Liver (tissue), 8 donors: ENCODE measurements at regions not wholly inside any gene's neighbourhood (a gene's known extent, or its start where the extent isn't known, plus 50 kb on each side); places are given as distances from the start of the nearest gene placed in this dataset.

Source experiments
- DNase-seq: peaks from one replicate; pipeline ENCODE4 v3.0.0-alpha.2; 2017; ENCODE audit warnings: low spot score
- H3K27ac ChIP-seq, 2 donors: one replicate each; pipeline ENCODE4 v1.7.0; 2013; ENCODE audit warnings: inconsistent platforms in 2 of 2, low read length in 2 of 2, control low read depth in 1 of 2, low read depth in 1 of 2, mild to moderate bottlenecking in 1 of 2
- H3K27me3 ChIP-seq, 4 donors: one replicate each; pipeline versions ENCODE4 v1.6.1 to v1.7.0; 2013; ENCODE audit warnings: low read length in 3 of 4, inconsistent platforms in 1 of 4, mild to moderate bottlenecking in 1 of 4, moderate library complexity in 1 of 4; ENCODE audit not compliant: control insufficient read depth in 4 of 4, insufficient read depth in 4 of 4
- H3K36me3 ChIP-seq, 4 donors: one replicate each; pipeline versions ENCODE4 v1.6.1 to v1.7.0; 2013; ENCODE audit warnings: low read length in 3 of 4, mild to moderate bottlenecking in 3 of 4, low read depth in 1 of 4, moderate library complexity in 1 of 4; ENCODE audit not compliant: control insufficient read depth in 4 of 4, insufficient read depth in 3 of 4
- H3K4me1 ChIP-seq, 4 donors: one replicate each; pipeline versions ENCODE4 v1.6.1 to v1.7.0; 2013; ENCODE audit warnings: low read length in 3 of 4, mild to moderate bottlenecking in 3 of 4, moderate library complexity in 1 of 4; ENCODE audit not compliant: control insufficient read depth in 4 of 4, insufficient read depth in 4 of 4
- H3K4me3 ChIP-seq, 3 donors: one replicate each; pipeline versions ENCODE4 v1.6.1 to v1.7.0; 2013; ENCODE audit warnings: low read length in 3 of 3, control low read depth in 1 of 3, low read depth in 1 of 3, mild to moderate bottlenecking in 1 of 3
- H3K9ac ChIP-seq, 2 donors: one replicate each; pipeline ENCODE4 v1.7.0; 2013; ENCODE audit warnings: low read length in 2 of 2, mild to moderate bottlenecking in 2 of 2, moderate library complexity in 2 of 2, control low read depth in 1 of 2, low read depth in 1 of 2
- H3K9me3 ChIP-seq, 4 donors: one replicate each; pipeline versions ENCODE4 v1.6.1 to v1.7.0; 2013; ENCODE audit warnings: low read length in 3 of 4; ENCODE audit not compliant: control insufficient read depth in 4 of 4
- EGR1 ChIP-seq, 2 donors: IDR thresholded peaks; 2 replicates each; pipeline ENCODE4 v1.6.1; 2016 to 2018; ENCODE audit warnings: antibody characterized with exemption in 2 of 2, low read depth in 2 of 2
- FOXA1 ChIP-seq: IDR thresholded peaks from 2 replicates; pipeline ENCODE4 v1.6.1; 2016; ENCODE audit warnings: antibody characterized with exemption
- FOXA2 ChIP-seq: IDR thresholded peaks from 2 replicates; pipeline ENCODE4 v1.6.1; 2016; ENCODE audit warnings: antibody characterized with exemption
- GABPA ChIP-seq, 2 donors: IDR thresholded peaks in 1 of 2; conservative IDR thresholded peaks in 1 of 2; 2 replicates each; pipeline ENCODE4 v1.6.1; 2016; ENCODE audit warnings: antibody characterized with exemption in 2 of 2, mild to moderate bottlenecking in 1 of 2, moderate library complexity in 1 of 2
- HNF4A ChIP-seq, 2 donors: conservative IDR thresholded peaks; 2 replicates each; pipeline ENCODE4 v1.6.1; 2016; ENCODE audit warnings: antibody characterized with exemption in 2 of 2, mild to moderate bottlenecking in 2 of 2
- JUND ChIP-seq, 2 donors: IDR thresholded peaks; 2 replicates each; pipeline ENCODE4 v1.6.1; 2016; ENCODE audit warnings: antibody characterized with exemption in 2 of 2
- NR2F2 ChIP-seq: IDR thresholded peaks from 2 replicates; pipeline ENCODE4 v1.6.1; 2016; ENCODE audit warnings: antibody characterized with exemption
- RAD21 ChIP-seq, 2 donors: IDR thresholded peaks; 2 replicates each; pipeline ENCODE4 v1.6.1; 2016; ENCODE audit warnings: antibody characterized with exemption in 2 of 2, mild to moderate bottlenecking in 2 of 2
- RXRA ChIP-seq, 2 donors: IDR thresholded peaks; 2 replicates each; pipeline ENCODE4 v1.6.1; 2017 to 2018; ENCODE audit warnings: antibody characterized with exemption in 2 of 2, mild to moderate bottlenecking in 1 of 2
- SP1 ChIP-seq: IDR thresholded peaks from 2 replicates; pipeline ENCODE4 v1.6.1; 2018; ENCODE audit warnings: antibody characterized with exemption, mild to moderate bottlenecking
- TAF1 ChIP-seq: conservative IDR thresholded peaks from 2 replicates; pipeline ENCODE4 v1.6.1; 2016; ENCODE audit warnings: antibody characterized with exemption, mild to moderate bottlenecking
- YY1 ChIP-seq: IDR thresholded peaks from 2 replicates; pipeline ENCODE4 v1.6.1; 2016; ENCODE audit warnings: antibody characterized with exemption, mild to moderate bottlenecking
- WGBS: extraction: QIAGEN DNeasy Blood & Tissue Kit; methylation state at CpG from one replicate; pipeline ENCODE4 v1.1.7; 2013; 5-methylcytosine and 5-hydroxymethylcytosine counted together
- TF ChIP-seq, protein P1 (sequence below): IDR thresholded peaks from 2 replicates; pipeline ENCODE4 v1.6.1; 2016; ENCODE audit warnings: antibody characterized with exemption
- TF ChIP-seq, protein P2 (sequence below): IDR thresholded peaks from 2 replicates; pipeline ENCODE4 v1.6.1; 2016; ENCODE audit warnings: antibody characterized with exemption
- TF ChIP-seq, protein P3 (sequence below): IDR thresholded peaks from 2 replicates; pipeline ENCODE4 v1.6.1; 2016; ENCODE audit warnings: antibody characterized with exemption
- TF ChIP-seq, protein P4 (sequence below): fragments of 150-350 bp; IDR thresholded peaks from 2 replicates; pipeline ENCODE4 v1.5.1; 2017; ENCODE audit warnings: improper control_type of control experiment, low read depth, low read length; ENCODE audit not compliant: missing input control
- donor health status: healthy.
- donor health status: healthy.
- donor health status: healthy.
- donor health status: healthy.
- donor health status: healthy.

DNA sequence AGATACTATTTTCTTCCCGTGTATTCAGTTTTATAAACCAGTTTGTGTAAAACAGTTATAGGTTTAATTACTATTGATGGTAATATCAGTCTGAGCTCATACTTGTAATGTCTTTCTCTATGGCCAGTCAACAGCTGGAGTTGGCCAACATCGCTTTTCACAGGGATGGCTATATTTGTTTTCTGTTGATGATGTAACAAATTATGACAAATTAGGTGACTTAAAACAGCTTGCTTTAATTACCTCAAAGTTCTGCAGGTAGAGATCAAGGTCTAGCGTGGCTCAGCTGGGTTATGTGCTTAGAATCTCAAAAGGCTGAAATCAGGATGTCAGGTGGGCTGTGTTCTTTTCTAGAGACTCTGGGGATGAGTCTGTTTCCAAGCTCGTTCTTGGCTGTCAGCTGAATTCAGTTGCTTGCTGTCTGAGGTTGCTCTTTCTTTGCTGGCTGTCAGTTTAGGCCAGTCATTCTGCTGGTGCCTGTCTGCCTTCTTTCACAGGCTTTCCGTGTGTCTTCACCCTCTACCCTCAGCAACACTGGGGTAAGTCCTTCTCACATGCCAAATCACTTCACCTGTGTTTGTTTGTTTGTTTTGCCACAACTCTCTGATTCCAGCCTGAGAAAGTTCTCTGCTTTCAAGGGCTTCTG is 370.2 kb upstream of the E2F7 start:
- Histone ChIP-seq H3K9me3 (no peaks in the 10 kb centered on the region), H3K36me3 (no peaks in the 10 kb centered on the region), H3K27ac (no peak overlapping the region), H3K9ac (no peak overlapping the region), H3K4me3 (no peak overlapping the region), H3K4me1 (no peaks in the 10 kb centered on the region), H3K27me3 (no peaks in the 10 kb centered on the region)
- no peak for TF ChIP-seq RAD21 (IDR thresholded peaks at IDR 0.05)
- TF ChIP-seq GABPA (IDR thresholded peaks at IDR 0.05 in 1 of 2, conservative IDR thresholded peaks at IDR 0.05 in 1 of 2): no peak
- no peak for TF ChIP-seq TAF1
- no peak for TF ChIP-seq YY1
- TF ChIP-seq, protein P1, sequence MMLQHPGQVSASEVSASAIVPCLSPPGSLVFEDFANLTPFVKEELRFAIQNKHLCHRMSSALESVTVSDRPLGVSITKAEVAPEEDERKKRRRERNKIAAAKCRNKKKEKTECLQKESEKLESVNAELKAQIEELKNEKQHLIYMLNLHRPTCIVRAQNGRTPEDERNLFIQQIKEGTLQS: no peak
- TF ChIP-seq EGR1 (IDR thresholded peaks at IDR 0.05; ENCODE audit: low read depth in 2 of 2): no peak
- no peak for TF ChIP-seq SP1
- no peak for TF ChIP-seq HNF4A (conservative IDR thresholded peaks at IDR 0.05)
- no peak for DNase-seq
- 55% methylated on average over 5 of the region's 5 CpGs for WGBS

DNA sequence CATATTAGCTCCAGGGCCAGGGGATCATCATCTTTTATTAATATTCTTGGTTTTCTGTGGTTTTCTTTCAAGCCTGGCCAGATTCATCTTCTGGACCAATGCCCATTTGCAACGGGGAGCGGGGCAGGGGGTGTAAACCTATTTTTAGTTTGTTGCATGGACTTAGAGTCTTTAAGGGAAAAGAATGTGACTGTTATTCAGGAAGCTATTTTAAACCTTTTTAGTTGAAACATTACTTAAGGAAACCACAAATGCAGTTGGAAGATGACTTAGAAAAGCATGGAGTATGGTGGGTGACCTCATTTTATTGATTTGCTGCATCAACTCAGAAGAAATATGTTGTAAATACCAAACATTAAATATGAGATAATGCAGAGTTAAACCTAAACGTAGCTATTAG is 368.4 kb upstream of the E2F7 start:
- no peaks in the 10 kb centered on the region for H3K4me1 ChIP-seq
- no peaks in the 10 kb centered on the region for H3K36me3 ChIP-seq
- H3K27ac ChIP-seq: no peak overlapping the region
- H3K4me3 ChIP-seq: no peak overlapping the region
- no peak for DNase-seq
- H3K9ac ChIP-seq: no peak overlapping the region
- no peaks in the 10 kb centered on the region for H3K9me3 ChIP-seq
- no peak for TF ChIP-seq RAD21 (IDR thresholded peaks at IDR 0.05)
- no peak for TF ChIP-seq RXRA (IDR thresholded peaks at IDR 0.05)
- TF ChIP-seq, protein P2, sequence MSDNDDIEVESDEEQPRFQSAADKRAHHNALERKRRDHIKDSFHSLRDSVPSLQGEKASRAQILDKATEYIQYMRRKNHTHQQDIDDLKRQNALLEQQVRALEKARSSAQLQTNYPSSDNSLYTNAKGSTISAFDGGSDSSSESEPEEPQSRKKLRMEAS: no peak
- no peak for TF ChIP-seq FOXA1
- TF ChIP-seq, protein P1: no peak
- TF ChIP-seq, protein P3, sequence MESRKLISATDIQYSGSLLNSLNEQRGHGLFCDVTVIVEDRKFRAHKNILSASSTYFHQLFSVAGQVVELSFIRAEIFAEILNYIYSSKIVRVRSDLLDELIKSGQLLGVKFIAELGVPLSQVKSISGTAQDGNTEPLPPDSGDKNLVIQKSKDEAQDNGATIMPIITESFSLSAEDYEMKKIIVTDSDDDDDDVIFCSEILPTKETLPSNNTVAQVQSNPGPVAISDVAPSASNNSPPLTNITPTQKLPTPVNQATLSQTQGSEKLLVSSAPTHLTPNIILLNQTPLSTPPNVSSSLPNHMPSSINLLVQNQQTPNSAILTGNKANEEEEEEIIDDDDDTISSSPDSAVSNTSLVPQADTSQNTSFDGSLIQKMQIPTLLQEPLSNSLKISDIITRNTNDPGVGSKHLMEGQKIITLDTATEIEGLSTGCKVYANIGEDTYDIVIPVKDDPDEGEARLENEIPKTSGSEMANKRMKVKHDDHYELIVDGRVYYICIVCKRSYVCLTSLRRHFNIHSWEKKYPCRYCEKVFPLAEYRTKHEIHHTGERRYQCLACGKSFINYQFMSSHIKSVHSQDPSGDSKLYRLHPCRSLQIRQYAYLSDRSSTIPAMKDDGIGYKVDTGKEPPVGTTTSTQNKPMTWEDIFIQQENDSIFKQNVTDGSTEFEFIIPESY: no peak
- 59% methylated on average over 3 of the region's 3 CpGs for WGBS
- H3K27me3 ChIP-seq: no peaks in the 10 kb centered on the region

DNA sequence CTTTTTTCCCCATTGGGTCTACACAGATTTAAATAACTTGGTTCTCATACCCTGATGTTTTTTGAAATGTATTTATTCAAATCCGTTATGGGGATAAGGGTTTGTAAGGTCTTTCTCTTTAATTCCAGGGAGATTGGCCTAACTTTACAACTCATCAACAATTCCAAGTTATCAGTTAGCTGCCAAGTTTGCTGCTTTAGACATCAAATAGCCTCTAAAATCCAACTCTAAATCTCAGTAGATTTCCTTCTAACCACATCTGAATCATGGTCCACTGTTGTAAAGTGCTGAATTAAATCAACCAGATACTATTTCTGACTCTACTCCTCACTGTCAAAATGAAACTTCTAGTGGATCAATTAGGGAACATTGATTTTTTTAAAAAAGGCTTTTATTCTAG is 364.1 kb upstream of the E2F7 start:
- no peak for DNase-seq
- Histone ChIP-seq H3K27me3 (no peaks in the 10 kb centered on the region), H3K36me3 (no peaks in the 10 kb centered on the region), H3K4me3 (no peak overlapping the region), H3K27ac (no peak overlapping the region), H3K9me3 (peaks cover 0 to 3% (median 1%) of the 10 kb centered on the region in 4 donors), H3K4me1 (no peaks in the 10 kb centered on the region), H3K9ac (no peak overlapping the region)
- TF ChIP-seq FOXA1 (no peak), JUND (IDR thresholded peaks at IDR 0.05) (no peak), FOXA2 (no peak), HNF4A (conservative IDR thresholded peaks at IDR 0.05) (no peak), YY1 (no peak), RAD21 (IDR thresholded peaks at IDR 0.05) (no peak), NR2F2 (no peak), GABPA (IDR thresholded peaks at IDR 0.05 in 1 of 2, conservative IDR thresholded peaks at IDR 0.05 in 1 of 2) (no peak)
- TF ChIP-seq, protein P4, sequence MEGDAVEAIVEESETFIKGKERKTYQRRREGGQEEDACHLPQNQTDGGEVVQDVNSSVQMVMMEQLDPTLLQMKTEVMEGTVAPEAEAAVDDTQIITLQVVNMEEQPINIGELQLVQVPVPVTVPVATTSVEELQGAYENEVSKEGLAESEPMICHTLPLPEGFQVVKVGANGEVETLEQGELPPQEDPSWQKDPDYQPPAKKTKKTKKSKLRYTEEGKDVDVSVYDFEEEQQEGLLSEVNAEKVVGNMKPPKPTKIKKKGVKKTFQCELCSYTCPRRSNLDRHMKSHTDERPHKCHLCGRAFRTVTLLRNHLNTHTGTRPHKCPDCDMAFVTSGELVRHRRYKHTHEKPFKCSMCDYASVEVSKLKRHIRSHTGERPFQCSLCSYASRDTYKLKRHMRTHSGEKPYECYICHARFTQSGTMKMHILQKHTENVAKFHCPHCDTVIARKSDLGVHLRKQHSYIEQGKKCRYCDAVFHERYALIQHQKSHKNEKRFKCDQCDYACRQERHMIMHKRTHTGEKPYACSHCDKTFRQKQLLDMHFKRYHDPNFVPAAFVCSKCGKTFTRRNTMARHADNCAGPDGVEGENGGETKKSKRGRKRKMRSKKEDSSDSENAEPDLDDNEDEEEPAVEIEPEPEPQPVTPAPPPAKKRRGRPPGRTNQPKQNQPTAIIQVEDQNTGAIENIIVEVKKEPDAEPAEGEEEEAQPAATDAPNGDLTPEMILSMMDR: no peak
- TF ChIP-seq, protein P2: no peak
- 69% methylated on average over 1 of the region's 1 CpG for WGBS
